ENCODE measurements at regions not wholly inside any gene's neighbourhood (a gene's known extent, or its start where the extent isn't known, plus 50 kb on each side); places are given as distances from the start of the nearest gene placed in this dataset.

DNA sequence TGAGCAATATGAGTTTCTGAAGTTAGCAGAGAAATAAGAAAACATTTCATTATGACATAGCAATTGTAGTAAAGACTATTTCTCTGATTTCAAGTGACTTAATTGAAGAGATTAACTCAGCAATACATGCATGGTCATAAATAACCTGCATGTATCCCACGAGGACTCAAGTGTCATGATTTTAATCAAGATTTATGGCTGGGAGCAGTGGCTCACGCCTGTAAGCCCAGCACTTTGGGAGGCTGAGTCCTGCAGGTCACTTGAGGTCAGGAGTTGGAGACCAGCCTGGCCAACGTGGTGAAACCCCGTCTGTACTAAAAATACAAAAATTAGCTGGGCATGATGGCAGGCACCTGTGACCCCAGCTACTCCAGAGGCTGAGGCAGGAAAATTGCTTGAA is 311.9 kb upstream of the PLD5 start (continued):
- TF ChIP-seq SMARCC2 (IDR thresholded peaks at IDR 0.05) (no peak), ZBTB7A (CRISPR knock-in tag; IDR thresholded peaks at IDR 0.05) (no peak), KDM6A (CRISPR knock-in tag; IDR thresholded peaks at IDR 0.05; ENCODE audit: low read depth) (no peak), HOXA7 (CRISPR knock-in tag; IDR thresholded peaks at IDR 0.05) (no peak)
- TF ChIP-seq, protein P1, sequence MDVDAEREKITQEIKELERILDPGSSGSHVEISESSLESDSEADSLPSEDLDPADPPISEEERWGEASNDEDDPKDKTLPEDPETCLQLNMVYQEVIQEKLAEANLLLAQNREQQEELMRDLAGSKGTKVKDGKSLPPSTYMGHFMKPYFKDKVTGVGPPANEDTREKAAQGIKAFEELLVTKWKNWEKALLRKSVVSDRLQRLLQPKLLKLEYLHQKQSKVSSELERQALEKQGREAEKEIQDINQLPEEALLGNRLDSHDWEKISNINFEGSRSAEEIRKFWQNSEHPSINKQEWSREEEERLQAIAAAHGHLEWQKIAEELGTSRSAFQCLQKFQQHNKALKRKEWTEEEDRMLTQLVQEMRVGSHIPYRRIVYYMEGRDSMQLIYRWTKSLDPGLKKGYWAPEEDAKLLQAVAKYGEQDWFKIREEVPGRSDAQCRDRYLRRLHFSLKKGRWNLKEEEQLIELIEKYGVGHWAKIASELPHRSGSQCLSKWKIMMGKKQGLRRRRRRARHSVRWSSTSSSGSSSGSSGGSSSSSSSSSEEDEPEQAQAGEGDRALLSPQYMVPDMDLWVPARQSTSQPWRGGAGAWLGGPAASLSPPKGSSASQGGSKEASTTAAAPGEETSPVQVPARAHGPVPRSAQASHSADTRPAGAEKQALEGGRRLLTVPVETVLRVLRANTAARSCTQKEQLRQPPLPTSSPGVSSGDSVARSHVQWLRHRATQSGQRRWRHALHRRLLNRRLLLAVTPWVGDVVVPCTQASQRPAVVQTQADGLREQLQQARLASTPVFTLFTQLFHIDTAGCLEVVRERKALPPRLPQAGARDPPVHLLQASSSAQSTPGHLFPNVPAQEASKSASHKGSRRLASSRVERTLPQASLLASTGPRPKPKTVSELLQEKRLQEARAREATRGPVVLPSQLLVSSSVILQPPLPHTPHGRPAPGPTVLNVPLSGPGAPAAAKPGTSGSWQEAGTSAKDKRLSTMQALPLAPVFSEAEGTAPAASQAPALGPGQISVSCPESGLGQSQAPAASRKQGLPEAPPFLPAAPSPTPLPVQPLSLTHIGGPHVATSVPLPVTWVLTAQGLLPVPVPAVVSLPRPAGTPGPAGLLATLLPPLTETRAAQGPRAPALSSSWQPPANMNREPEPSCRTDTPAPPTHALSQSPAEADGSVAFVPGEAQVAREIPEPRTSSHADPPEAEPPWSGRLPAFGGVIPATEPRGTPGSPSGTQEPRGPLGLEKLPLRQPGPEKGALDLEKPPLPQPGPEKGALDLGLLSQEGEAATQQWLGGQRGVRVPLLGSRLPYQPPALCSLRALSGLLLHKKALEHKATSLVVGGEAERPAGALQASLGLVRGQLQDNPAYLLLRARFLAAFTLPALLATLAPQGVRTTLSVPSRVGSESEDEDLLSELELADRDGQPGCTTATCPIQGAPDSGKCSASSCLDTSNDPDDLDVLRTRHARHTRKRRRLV (CRISPR knock-in tag; IDR thresholded peaks at IDR 0.05) = no peak
- TF ChIP-seq, protein P2, sequence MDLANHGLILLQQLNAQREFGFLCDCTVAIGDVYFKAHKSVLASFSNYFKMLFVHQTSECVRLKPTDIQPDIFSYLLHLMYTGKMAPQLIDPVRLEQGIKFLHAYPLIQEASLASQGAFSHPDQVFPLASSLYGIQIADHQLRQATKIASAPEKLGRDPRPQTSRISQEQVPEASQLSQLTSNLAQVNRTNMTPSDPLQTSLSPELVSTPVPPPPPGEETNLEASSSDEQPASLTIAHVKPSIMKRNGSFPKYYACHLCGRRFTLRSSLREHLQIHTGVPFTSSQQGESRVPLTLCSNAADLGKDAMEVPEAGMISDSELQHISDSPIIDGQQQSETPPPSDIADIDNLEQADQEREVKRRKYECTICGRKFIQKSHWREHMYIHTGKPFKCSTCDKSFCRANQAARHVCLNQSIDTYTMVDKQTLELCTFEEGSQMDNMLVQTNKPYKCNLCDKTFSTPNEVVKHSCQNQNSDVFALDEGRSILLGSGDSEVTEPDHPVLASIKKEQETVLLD (CRISPR knock-in tag; IDR thresholded peaks at IDR 0.05; ENCODE audit: low read depth) = no peak

DNA sequence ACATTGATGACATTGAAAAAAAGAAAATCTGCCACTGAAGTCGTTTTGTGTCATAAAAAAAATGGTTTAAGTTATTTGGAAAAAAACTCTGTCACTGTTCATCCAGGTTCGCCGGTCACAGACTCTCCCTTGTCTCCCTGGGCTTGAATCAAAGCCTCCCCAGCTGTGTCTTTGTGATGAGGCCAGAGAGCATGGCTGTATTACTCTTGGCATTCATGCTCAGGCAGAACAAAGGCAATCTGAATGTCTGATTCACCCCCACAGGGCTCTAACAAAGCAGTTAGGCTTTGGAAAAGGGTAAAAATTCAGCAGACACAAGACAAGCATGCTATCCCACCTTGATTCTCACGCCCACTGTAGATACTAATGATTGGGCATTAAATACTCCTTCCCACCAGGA is 304.3 kb upstream of the PLD5 start:
- ChIA-PET POLR2A (no interaction called here), CTCF (ENCODE audit: low intra/inter-chr PET ratio, low total read pairs) (no interaction called here)
- H3K4me2 ChIP-seq (ENCODE audit: low read depth, low read length) = no peak overlapping the region
- in situ Hi-C loops (cut with HindIII; ENCODE audit: extremely low pct_ligation_motif_present, low pct_unique_long_range_greater_than_20kb) = loop anchor here (25.0 kb wide), 1 partner anchor 483 kb away; no protein-coding TSS in a partner anchor
- no TSS peak for BruUV-seq (replicated peaks)
- intact Hi-C loops (cut with micrococcal nuclease; ENCODE audit: unreplicated experiment) = loop anchor here (2.0 kb wide), 1 partner anchor 108 kb away; no protein-coding TSS in a partner anchor
- H3K27me3 ChIP-seq (ENCODE audit: control insufficient read depth in 1 of 2, insufficient read depth in 2 of 2, low read length in 2 of 2) = no peaks in the 10 kb centered on the region; a peak in 1 of 5 replicates
- H3K27ac ChIP-seq (ENCODE audit: extremely low read length, insufficient read depth, low read length) = no peak overlapping the region
- no peaks in the 10 kb centered on the region for H3K79me2 ChIP-seq (ENCODE audit: insufficient read depth, low read length)
- H3K9me3 ChIP-seq (ENCODE audit: low read length) = no peaks in the 10 kb centered on the region
- no peak overlapping the region for H3K9ac ChIP-seq (ENCODE audit: insufficient read depth, low read depth, low read length)
- H4K20me1 ChIP-seq (ENCODE audit: insufficient read depth, low read length) = no peaks in the 10 kb centered on the region
- no peak overlapping the region for H3K4me3 ChIP-seq (replicated peaks in 1 of 3; ENCODE audit: insufficient read depth in 1 of 3, low read depth in 2 of 3, low read length in 3 of 3)
- DNase-seq (ENCODE audit: low spot score) = no peak
- H3K36me3 ChIP-seq (replicated peaks in 1 of 2; ENCODE audit: control insufficient read depth in 1 of 2, insufficient read depth in 2 of 2, low read length in 2 of 2) = no peaks in the 10 kb centered on the region
- no peak overlapping the region for H2AFZ ChIP-seq (ENCODE audit: low read length)
- no peaks in the 10 kb centered on the region for H3K4me1 ChIP-seq (ENCODE audit: insufficient read depth, low read length)
- no peak for ATAC-seq
- under 1% methylated on average over 4 of the region's 4 CpGs for WGBS (ENCODE audit: low lambda C conversion rate)
- no peak for FAIRE-seq
- TF ChIP-seq TRIM24 (CRISPR knock-in tag; IDR thresholded peaks at IDR 0.05) = no peak
- TF ChIP-seq CBX5 (CRISPR knock-in tag; IDR thresholded peaks at IDR 0.05; ENCODE audit: borderline replicate concordance) = no peak
- TF ChIP-seq HES4 (CRISPR knock-in tag; IDR thresholded peaks at IDR 0.05; ENCODE audit: borderline replicate concordance) = no peak
- TF ChIP-seq, protein P3, sequence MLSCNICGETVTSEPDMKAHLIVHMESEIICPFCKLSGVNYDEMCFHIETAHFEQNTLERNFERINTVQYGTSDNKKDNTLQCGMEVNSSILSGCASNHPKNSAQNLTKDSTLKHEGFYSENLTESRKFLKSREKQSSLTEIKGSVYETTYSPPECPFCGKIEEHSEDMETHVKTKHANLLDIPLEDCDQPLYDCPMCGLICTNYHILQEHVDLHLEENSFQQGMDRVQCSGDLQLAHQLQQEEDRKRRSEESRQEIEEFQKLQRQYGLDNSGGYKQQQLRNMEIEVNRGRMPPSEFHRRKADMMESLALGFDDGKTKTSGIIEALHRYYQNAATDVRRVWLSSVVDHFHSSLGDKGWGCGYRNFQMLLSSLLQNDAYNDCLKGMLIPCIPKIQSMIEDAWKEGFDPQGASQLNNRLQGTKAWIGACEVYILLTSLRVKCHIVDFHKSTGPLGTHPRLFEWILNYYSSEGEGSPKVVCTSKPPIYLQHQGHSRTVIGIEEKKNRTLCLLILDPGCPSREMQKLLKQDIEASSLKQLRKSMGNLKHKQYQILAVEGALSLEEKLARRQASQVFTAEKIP (CRISPR knock-in tag; IDR thresholded peaks at IDR 0.05; ENCODE audit: borderline replicate concordance) = no peak
- TF ChIP-seq TP53 (CRISPR knock-in tag; conservative IDR thresholded peaks at IDR 0.05) = no peak
